HG03432 (cell line): ENCODE measurements at regions not wholly inside any gene's neighbourhood (a gene's known extent, or its start where the extent isn't known, plus 50 kb on each side); places are given as distances from the start of the nearest gene placed in this dataset.
A peak's percentile ranks its signal among the peaks of the same experiment; 100 is the strongest.

Source experiments
- ATAC-seq: cut with Tn5 transposase; IDR thresholded peaks from one replicate; pipeline ENCODE4 v1.9.1; 2021; ENCODE audit warnings: mild to moderate bottlenecking, moderate library complexity; ENCODE audit not compliant: unreplicated experiment

DNA sequence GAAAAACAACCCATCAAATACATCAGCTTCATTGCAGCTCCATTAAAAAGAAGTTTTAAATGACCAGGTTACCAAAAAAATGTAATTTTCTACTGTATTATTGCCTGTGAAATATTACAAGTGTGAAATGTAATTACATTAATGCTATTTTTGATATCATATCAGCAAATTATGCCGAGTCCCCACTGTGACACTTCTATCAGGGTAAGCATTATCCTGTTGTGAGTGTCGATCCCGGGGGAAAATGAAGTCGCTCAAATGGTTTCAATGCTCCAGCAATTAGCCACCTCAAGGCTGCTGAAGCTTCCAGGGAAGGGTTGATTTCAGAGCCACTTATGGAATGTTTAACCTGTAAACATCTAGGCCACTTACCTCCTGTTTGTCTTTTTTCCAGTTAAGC, 70.4 kb downstream of the RCN1 start:
- ATAC-seq = no peak

DNA sequence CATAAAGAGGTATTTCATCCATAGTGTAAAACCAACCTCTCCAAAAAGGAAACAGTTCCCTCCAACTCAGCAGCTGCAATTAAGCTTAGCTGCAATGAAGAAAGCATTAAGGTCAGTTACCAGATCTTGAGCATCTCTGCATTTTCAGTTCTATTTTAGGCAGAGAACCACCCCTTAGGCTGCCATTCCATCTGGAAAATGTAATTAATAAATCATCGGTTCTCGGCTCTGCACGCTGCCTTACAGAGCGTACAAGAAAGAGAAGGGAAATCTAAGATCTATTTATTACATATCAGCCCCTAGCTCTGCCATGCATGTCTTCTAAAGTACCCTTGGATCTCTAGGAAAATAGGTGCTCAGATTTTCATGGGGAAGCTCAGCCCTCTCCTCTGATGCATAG, 71.5 kb downstream of the RCN1 start:
- no peak for ATAC-seq

DNA sequence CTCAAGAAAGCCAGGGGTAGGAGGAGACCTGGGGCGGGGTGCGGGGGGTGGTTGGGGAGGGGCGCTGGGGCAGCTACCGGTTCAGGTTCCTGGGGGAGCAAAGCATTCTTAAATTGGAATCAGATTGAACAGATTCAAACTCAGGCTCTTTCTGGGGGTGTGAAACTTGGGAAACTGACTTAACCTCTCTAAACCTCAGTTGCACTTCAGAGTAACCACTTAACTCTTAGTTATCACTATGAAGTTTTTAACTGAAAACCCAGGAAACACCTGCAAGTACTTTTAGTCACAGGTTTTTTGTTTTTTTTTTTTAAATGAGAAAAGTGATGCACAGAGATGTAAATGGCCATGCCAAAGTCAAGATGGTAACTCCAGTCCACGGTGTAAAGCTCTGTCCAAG, 72.0 kb downstream of the RCN1 start:
- ATAC-seq = no peak

DNA sequence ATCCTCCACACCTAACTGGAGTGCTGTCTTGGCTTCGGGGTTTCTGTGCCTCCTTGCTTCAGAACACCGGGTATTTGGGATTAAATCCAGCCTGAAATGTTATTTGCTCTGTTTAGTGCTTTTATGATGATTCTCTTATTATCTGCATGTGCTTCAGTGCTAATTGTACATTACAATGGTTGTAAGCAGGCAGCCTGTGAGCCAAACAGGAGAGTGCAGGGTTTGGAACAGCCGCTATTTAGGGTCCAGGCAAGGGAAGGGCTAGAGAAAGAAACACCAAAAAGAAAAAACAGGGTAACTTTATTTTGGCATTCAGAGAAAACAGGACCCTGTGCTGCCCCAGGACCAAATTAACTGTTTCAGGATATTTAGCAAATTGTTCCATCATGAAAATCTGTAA, 72.7 kb downstream of the RCN1 start:
- no peak for ATAC-seq

DNA sequence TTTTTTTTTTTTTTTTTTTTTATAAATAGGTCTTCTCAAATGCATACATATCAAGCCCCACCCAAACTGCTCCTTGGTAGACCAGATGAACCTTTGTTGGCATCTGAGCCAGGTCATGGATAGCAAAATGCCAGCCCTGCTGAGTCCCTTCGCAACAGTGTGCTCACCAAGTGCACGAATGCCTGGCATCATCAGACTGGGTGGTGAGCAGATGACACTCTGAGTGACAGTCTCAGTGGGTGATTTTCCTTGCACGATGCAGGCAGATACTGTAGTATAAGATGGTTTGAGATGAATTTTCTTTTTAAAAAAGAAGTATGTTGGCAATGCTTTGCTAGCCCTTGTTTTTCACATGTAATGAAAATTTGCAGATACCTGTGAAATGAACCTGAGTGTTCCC, 74.0 kb downstream of the RCN1 start:
- no peak for ATAC-seq

DNA sequence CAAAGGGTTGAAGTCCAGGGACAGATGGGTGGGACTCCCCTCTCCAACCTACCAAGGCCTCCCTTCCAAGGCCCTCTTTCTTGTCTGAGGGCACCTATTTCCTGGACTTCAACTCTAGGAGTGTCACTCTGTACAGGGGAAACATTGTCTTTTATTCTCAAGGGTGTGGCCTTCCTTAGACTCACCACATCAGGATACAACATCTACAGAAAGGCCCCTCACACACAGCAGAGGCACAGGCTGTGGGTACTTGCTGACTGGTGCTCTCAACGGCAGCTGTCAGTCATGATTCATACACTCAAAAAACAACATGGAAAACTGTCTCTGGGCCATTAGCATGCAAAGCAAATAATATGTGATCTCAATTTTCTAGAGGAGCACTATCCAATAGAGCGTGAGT, 78.0 kb downstream of the RCN1 start:
- ATAC-seq = no peak

DNA sequence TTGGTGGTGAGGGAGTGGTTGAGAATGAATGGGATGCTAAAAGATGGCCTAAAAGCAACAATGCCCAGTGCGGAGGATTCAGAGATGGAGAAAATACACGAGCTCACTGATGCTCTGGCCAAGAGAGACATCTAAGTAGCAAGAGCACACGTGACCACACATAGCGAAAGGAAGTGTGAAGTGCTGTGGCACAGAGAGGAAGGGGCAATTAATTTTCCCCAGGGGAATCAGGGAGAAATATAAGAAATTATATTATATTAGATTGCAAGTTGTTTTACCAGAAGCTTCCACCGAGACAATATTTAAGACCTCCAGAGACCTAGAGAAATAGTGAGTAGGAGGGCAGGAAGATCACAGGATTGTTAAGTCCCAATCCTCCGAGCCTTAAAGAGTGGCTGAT, 80.6 kb downstream of the RCN1 start:
- no peak for ATAC-seq

DNA sequence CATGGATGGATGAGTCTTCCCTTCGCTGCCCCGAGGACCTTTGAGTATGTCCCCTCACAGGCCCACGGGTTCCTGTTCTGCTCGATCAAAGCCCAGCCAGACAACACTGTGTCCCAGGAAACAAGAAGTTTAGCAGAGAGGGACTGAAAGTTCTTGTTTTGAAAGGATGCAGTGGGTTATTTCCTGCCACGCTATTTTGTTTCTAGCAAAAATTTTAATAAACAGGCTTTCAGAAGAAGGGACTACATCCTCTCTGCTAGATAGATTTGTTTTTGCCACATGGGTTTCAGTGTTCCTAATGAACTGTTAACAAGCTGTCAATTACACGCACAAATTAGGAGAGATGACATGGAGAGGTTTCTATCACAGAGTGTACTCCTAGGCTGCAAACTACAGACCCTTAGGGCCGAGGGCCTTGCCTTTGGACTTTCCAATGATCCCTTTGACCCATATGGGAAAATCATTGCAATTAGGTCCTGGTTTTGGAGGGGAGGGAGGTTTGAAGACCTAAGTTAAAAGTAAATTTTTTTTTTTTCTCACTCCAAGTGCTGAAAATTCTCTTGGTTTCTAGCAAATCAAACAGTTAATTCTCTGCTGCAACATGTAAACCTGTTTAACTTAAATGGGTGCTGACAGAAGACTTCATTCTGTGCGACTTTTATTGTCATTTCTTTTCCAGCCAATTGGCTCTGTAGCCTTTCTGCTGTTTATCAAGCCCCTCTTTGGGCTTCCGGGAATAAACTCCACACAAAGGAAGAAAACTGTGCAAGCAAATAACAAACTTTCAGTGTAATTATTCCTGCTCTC, 81.4 kb downstream of the RCN1 start:
- no peak for ATAC-seq

DNA sequence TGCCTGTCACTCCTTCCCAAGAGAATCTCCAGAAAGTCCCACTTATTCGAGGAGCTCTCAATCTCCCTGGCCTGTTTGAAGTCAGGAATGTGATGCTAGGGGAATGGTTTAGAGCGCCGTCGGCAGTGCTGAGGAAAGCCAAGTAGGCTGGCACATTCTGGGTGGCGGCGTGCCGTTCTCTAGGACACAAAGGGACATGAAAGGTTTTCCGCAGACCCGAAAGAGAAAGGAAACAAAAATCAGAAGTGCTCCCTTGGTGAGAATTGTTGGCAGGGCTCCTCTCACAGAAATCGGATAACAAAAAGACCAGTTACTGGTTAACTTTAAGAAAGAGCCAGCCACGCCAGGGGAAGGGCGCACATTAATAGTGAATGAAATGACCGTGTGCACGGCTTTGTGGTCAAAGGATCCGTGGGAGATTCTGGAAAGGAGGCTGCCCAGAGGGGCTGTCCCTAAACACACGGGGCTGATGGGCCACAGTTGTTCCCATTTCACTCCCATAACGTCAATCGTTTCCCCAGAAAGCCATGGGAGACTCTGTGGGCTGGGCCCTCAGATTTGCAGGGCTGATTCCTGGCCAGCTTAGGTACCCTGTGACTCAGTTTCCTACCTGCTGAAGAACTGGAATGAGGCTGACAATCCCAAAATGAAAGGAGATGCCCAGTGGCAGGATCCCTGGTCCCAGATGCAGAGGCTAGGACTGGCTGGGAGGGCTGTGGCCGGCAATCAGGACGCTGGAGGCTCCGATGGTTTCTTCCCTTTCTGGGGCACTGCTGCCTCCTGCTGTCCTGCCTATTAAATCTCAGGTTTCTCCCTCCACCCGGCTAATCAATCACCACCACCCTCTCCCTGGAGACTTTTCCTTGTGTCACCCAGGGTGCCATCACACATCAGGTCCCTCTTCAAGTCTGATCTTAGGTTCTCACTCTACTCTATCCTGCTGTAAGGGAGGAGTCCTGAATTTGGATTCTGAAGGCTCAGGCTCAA, 82.3 kb downstream of the RCN1 start:
- ATAC-seq = peak; percentile 74

DNA sequence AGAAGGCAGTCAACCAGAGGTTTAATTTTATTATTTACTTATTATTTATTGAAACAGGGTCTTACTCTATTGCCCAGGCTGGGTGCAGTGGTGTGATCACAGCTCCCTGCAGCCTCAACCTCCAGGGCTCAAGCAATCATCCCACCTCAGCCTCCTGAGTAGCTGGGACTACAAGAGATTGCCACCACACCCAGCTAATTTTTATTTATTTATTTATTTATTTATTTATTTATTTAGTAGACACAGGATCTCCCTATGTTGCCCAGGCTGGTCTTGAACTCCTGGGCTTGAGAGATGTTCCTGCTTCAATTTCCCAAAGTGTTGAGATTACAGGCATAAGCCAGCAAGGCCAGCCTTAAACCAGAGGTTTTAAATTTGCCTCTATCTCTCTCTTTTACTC, 83.1 kb downstream of the RCN1 start:
- ATAC-seq = no peak

DNA sequence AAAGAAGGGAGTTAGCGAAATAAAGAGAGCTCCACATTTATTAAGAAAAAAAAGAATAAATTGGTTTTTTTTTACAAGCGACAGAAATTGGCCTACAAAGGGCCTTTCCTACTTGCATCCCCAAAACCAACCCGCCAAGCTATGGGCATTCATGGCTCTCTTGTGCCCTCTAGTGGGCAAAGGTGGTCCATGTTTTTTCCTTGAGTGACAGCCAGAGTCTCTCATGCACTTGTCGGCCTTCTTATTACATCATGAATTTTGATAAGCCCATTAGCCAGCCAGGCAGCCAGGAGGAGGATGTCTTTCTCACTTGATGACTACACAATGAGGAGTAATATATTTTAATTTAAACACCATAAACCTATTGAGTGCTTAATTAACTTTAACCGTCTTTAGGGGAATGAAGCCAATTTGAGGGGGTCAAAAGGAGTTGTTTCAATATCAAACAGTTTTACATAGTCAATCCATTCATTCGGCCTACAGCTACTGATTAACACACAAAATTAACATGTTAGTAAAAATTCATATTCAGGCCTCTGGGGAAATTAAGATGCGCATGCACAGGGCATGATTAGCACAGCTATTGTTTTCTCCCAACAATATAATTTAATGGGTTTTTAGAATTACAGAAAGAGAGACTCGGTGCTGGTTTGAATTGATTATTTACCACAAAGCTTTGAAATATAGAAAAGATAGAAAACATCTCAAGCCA, 85.5 kb downstream of the RCN1 start:
- peak; percentile 79 for ATAC-seq

DNA sequence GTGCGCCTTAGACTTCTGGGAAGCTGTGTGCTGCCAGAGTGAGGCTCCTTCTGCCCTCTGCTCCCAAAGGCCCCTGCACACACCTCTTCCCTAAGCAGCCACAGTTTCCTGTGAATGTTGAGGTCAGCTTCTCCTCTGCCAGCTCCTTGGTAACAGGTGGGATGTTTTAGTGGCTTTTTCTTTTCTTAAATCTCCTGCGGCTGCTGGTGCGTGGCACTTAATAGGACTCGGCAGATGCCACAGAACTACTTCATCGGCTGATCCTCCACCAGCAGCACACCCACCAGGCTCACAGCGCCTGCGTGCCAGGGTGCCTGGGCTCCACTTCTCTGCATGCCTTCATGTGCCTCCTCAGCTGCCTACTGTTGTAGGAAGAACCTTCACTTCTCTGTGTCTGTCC, 87.8 kb downstream of the RCN1 start:
- no peak for ATAC-seq

DNA sequence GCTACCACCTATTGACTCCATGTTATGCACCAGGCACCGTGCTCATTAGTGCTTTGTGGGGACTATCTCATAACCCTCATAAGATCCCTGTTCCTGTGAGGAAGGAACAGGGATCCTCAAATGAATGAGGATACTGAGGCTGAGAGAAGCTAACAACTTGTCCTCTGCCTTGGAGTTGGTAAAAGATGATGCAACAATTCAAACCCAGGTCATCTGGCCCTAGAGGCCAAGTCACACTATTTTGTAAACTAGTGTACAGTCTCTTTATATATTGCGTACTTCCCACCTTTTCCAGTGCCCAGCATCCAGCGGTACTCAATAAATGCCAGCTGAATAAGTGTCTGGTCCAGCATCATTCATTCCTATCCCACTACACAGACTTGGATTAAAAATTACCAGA, 92.6 kb downstream of the RCN1 start:
- ATAC-seq = no peak

DNA sequence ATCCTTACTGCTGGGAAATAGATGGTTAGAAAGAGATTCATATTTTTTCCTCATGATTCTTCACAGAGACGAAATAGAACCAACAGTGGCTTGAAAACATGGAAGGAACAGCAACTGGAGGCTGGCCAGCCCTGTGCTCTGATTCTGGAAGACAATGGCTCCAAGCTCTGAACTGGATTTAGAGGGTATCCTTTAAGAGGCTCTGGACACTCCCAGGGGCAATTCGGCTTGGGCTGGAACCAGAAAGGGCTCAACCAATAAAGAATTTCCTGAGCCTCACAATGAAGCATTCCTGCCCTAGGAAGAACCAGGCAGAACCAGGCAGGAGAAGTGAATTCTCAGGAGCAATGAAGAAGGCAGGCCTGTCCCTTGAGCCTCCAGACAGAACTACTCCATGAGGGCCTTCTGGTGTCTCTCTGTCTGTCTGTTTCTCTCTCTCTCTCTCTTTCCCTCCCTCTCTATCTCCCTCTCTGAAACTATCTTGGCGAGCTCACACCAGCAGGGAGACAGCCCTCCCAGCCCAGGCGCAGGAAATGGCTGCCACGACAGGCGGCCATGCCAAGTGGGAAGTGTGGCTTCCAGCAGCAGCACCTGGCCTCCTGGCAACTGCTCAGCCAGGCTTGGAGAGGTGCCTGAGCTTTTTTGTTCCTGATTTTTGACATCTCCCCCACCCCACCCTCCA, 93.3 kb downstream of the RCN1 start:
- peak; percentile 23 for ATAC-seq

DNA sequence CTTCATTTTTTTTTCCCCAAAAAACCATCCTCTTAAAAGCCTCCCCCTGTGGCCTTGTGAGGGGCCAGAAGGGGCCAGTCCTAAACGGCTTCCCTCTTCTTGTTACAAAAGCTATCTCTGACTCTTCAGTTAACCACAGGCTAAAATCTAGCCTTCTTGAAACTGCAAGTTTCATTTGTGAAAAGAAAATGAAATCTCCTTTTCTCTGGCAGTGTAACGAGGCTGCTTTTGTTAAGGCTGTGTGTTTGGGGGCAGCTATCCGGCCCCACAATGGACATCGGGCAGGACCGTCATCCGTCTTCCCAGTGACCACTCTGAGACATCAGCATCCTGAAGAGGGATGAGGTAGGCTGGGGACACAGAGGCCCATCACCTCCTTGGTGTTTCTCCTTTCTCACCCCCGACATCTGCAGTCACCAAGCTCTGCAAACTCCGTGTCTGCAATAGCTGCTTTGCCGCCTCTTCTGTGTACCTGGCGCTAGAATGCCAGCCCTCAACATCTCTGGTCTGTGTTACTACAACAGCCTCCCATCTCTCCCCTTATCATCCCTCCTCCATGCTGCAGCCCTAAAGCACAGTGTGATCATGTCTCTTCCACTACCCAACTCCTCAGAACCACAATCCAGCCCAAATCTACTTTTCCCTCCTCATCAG, 94.0 kb downstream of the RCN1 start:
- peak; percentile 75 for ATAC-seq

DNA sequence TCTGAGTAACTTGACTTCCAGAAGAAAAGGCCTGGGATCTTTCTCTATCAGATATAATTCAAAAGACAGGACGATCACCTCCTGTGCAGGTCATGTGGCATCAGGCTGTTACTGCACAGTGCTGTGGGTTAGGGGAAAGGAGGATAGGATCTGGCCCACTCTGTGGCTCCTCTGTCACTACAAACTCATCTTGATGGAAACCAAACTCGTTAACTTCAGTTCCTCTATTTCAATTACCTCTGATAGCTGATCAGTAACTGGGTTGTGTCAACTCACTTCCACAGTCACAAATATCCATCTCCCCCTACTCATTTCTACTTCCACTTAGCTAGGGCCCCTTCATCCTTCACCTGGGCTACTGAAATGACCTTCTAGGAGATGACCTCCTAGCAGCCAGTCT, 95.2 kb downstream of the RCN1 start:
- ATAC-seq = no peak

DNA sequence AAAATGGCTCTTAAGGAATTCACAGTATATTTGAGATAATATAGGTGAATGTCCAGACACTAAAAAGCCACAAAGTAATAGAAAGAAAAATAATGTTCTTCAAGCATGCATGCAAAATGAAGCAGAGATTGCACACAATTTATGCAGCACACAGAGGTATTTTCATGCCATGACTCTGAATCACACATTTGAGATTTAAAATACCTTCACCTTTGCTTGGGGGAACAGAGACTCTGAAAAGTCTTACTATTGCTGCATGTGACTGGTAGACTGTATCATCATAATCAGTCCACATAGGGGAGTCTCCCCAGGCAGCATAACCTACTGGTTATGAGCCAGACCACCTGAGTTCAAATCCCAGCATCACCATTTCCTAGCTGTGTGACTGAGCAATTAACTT, 96.2 kb downstream of the RCN1 start:
- ATAC-seq = no peak

DNA sequence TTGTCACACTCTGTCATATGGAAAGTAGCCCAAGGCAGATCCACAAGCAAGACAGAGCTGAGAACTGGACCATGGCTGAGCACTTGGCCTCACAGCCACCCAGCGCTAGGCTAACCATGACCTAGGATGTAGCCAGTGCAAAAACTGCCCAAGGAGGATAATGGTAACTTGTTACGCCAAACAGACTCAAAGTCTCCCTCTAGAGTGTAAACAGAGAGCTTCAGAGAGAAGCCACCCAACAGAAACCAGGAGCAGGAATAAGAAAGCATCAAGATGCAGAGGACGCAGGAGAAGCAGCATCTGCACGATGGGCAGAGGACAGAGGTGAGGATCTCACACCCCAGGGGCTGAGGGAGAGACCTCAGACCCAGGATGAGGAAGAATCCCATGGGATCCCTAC, 97.9 kb downstream of the RCN1 start:
- no peak for ATAC-seq

DNA sequence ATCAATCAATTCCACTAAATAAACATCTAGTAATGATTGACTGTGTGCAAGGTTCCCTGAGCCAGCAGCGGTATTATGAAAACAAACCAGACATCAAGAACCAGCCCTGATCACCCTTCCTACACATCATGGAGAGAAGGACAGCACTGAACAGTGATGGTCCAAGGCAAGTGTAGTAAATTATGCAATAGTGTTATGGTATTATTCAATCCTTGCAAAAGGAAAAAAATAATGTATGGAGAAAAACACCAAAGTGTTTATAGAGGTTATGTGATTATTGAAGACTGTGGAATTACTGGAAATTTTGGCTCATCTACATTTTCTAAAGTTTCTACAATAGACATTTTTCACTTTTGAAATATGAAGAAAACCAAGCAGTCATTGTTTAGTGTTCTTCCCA, 105.3 kb downstream of the RCN1 start:
- ATAC-seq = no peak

DNA sequence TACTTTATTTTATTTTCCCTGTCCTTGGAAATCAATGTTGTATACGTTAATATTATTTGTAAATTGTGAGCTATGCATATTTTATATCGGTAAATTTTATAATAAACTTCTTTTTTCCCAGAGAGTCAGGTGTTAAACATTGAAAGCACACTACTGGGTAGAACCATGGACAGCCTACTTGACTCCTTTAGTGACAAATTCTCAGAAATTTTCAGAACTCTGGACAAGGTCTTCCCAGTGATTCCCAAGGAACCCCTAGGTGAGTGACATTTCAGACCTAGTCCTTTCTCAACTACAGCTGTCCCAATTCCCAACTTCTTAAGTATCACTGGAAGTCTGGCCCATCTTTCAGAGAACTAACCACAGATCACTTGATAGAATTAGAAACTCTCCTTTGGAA, 107.2 kb downstream of the RCN1 start:
- no peak for ATAC-seq
